DOHH2 (cell line): ENCODE measurements at regions not wholly inside any gene's neighbourhood (a gene's known extent, or its start where the extent isn't known, plus 50 kb on each side); places are given as distances from the start of the nearest gene placed in this dataset.

Source experiments
- H3F3A ChIP-seq: fragments of 200-600 bp; sonication (generic), shearing (Covaris generic); 2 replicates; pipeline ENCODE4 v1.6.0; 2016; ENCODE audit warnings: antibody characterized with exemption, mild to moderate bottlenecking; ENCODE audit not compliant: control insufficient read depth, insufficient read depth
- H3K27ac ChIP-seq: fragments of 200-600 bp; sonication (generic); 2 replicates; pipeline ENCODE4 v1.5.1; 2014; ENCODE audit warnings: low read depth, mild to moderate bottlenecking, low read length, moderate library complexity
- H3K27me3 ChIP-seq: fragments of 200-600 bp; sonication (generic); 2 replicates; pipeline ENCODE4 v1.6.1; 2014; ENCODE audit warnings: mild to moderate bottlenecking, low read length, mixed read lengths; ENCODE audit not compliant: control insufficient read depth
- H3K36me3 ChIP-seq: fragments of 200-600 bp; sonication (generic); 2 replicates; pipeline ENCODE4 v1.6.1; 2014; ENCODE audit warnings: mild to moderate bottlenecking, low read length, moderate library complexity, mixed read lengths; ENCODE audit not compliant: control insufficient read depth
- H3K4me1 ChIP-seq: fragments of 200-600 bp; sonication (generic); 2 replicates; pipeline ENCODE4 v1.6.1; 2014; ENCODE audit warnings: mild to moderate bottlenecking, low read length, mixed read lengths; ENCODE audit not compliant: control insufficient read depth
- H3K4me2 ChIP-seq: fragments of 200-600 bp; sonication (generic); 2 replicates; pipeline ENCODE4 v1.6.0; 2014; ENCODE audit warnings: mild to moderate bottlenecking, low read length, moderate library complexity
- H3K4me3 ChIP-seq: fragments of 200-600 bp; sonication (generic); 2 replicates; pipeline ENCODE4 v1.5.1; 2014; ENCODE audit warnings: mild to moderate bottlenecking, low read length, mixed read lengths
- H3K79me2 ChIP-seq: fragments of 200-600 bp; sonication (generic); 2 replicates; pipeline ENCODE4 v1.6.1; 2014; ENCODE audit warnings: mild to moderate bottlenecking, low read length, mixed read lengths; ENCODE audit not compliant: control insufficient read depth
- H3K9me2 ChIP-seq: fragments of 200-600 bp; sonication (generic); replicated peaks from 2 replicates; pipeline ENCODE4 v1.6.1; 2014; ENCODE audit warnings: mild to moderate bottlenecking, low read length, mixed read lengths; ENCODE audit not compliant: control insufficient read depth
- H3K9me3 ChIP-seq: fragments of 200-600 bp; sonication (generic); 2 replicates; pipeline ENCODE4 v1.6.1; 2014; ENCODE audit warnings: antibody characterized with exemption, low read length, mixed read lengths; ENCODE audit not compliant: control insufficient read depth, insufficient read depth
- H4K20me1 ChIP-seq: fragments of 200-600 bp; sonication (generic); 2 replicates; pipeline ENCODE4 v1.6.0; 2014; ENCODE audit warnings: low read depth, mild to moderate bottlenecking, antibody characterized with exemption, low read length, moderate library complexity; ENCODE audit not compliant: control insufficient read depth, insufficient read depth
- EZH2phosphoT487 ChIP-seq: fragments of 200-600 bp; sonication (generic); IDR thresholded peaks from 2 replicates; pipeline ENCODE4 v1.6.1; 2017; ENCODE audit warnings: borderline replicate concordance, mild to moderate bottlenecking, antibody characterized with exemption, low read length, moderate library complexity, mixed read lengths
- TF ChIP-seq, protein P1 (sequence below): fragments of 200-600 bp; sonication (generic); IDR thresholded peaks from one replicate; pipeline ENCODE4 v1.5.1; 2014; ENCODE audit warnings: antibody characterized with exemption, mild to moderate bottlenecking, low read depth, low read length; ENCODE audit not compliant: poor library complexity, severe bottlenecking

DNA sequence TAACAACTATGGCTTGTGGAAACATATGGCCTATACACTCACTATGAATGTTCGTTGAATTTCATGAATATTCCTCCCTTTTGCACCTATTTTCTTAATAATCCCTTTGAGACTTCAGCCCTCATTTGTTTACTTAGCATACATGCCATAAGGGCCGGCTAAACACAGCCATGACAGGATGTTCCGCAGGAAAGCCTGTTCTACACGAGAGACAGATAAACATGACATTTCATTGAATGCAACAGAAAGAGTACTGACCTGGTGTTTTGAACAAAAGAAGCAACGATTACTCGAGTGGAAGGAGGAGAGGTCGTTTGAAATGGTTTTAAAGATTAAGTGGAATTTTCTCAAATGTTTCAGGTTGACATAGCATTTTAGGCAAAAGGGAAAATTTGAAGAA, 459.5 kb upstream of the CXADR start:
- Histone ChIP-seq H3K9me3 (peaks cover 11% of the 10 kb centered on the region; the same call in 1 of the 2 replicates), H3K4me1 (no peaks in the 10 kb centered on the region), H3K4me2 (no peak overlapping the region), H4K20me1 (no peaks in the 10 kb centered on the region), H3K4me3 (no peak overlapping the region), H3K36me3 (no peaks in the 10 kb centered on the region), H3K9me2 (no peaks in the 10 kb centered on the region), H3K27me3 (no peaks in the 10 kb centered on the region), H3F3A (no peaks in the 10 kb centered on the region), H3K79me2 (no peaks in the 10 kb centered on the region), H3K27ac (no peak overlapping the region)
- no peak for TF ChIP-seq EZH2phosphoT487
- TF ChIP-seq, protein P1, sequence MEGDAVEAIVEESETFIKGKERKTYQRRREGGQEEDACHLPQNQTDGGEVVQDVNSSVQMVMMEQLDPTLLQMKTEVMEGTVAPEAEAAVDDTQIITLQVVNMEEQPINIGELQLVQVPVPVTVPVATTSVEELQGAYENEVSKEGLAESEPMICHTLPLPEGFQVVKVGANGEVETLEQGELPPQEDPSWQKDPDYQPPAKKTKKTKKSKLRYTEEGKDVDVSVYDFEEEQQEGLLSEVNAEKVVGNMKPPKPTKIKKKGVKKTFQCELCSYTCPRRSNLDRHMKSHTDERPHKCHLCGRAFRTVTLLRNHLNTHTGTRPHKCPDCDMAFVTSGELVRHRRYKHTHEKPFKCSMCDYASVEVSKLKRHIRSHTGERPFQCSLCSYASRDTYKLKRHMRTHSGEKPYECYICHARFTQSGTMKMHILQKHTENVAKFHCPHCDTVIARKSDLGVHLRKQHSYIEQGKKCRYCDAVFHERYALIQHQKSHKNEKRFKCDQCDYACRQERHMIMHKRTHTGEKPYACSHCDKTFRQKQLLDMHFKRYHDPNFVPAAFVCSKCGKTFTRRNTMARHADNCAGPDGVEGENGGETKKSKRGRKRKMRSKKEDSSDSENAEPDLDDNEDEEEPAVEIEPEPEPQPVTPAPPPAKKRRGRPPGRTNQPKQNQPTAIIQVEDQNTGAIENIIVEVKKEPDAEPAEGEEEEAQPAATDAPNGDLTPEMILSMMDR = no peak

DNA sequence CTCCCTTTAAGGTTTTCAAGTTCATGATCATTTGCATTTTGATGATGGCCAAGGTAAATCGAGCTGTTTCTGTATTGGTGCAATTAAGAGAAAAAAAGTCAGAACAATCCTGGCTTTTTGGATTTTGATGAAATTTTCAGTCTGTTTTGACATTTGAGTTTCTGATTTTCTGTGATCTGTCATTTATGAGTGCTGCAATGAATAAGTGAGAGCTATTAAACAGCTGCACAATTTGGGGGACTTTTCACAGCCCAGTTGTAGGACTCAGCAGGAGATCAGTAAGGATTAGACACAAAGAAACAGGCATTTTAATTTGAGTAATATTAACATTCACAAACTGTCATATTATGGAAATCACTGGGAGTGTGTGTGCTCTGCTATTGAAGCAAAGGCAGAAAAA, 452.9 kb upstream of the CXADR start:
- no peaks in the 10 kb centered on the region for H3F3A ChIP-seq
- no peaks in the 10 kb centered on the region for H3K36me3 ChIP-seq
- no peaks in the 10 kb centered on the region for H3K27me3 ChIP-seq
- no peak overlapping the region for H3K27ac ChIP-seq
- no peaks in the 10 kb centered on the region for H3K9me2 ChIP-seq
- H3K4me2 ChIP-seq = no peak overlapping the region
- H4K20me1 ChIP-seq = no peaks in the 10 kb centered on the region
- TF ChIP-seq, protein P1 = no peak
- TF ChIP-seq EZH2phosphoT487 = no peak
- no peaks in the 10 kb centered on the region for H3K9me3 ChIP-seq
- H3K4me1 ChIP-seq = no peaks in the 10 kb centered on the region
- H3K4me3 ChIP-seq = no peak overlapping the region
- no peaks in the 10 kb centered on the region for H3K79me2 ChIP-seq

DNA sequence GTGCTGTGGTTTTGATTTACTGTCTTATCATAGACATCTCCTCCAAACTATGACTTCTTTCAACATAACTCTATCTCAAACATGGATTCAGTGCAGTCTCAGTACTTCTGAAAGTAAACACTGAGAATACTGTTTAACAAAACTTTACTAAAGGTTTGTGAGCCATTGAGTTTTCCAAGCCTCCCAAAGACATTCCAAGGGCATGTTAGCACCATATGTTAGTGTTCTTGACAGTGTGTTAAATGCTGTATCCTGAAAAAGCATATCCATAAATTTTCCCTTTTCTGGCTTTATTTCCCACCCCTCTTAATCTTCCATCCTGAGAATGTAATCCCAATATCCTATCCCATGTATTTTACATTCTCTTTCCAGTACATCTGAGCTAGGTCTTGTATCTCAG, 446.8 kb upstream of the CXADR start:
- Histone ChIP-seq H3K79me2 (no peaks in the 10 kb centered on the region), H3F3A (no peaks in the 10 kb centered on the region), H3K27ac (no peak overlapping the region), H3K4me1 (no peaks in the 10 kb centered on the region), H3K9me2 (no peaks in the 10 kb centered on the region), H3K9me3 (peaks cover 3% of the 10 kb centered on the region; the same call in 1 of the 2 replicates), H3K36me3 (no peaks in the 10 kb centered on the region), H4K20me1 (no peaks in the 10 kb centered on the region), H3K4me3 (no peak overlapping the region), H3K4me2 (no peak overlapping the region), H3K27me3 (no peaks in the 10 kb centered on the region)
- TF ChIP-seq, protein P1 = no peak
- no peak for TF ChIP-seq EZH2phosphoT487
